H9 (cell line): ENCODE measurements at regions not wholly inside any gene's neighbourhood (a gene's known extent, or its start where the extent isn't known, plus 50 kb on each side); places are given as distances from the start of the nearest gene placed in this dataset.

ENCODE experiments used
- DNase-seq: peaks from one replicate; pipeline ENCODE4 v3.0.0-alpha.2; 2017
- H2AFZ ChIP-seq: one replicate; pipeline ENCODE4 v1.6.1; 2013; ENCODE audit warnings: mild to moderate bottlenecking, low read length, control low read depth, moderate library complexity
- H2AK5ac ChIP-seq: 2 replicates; pipeline ENCODE4 v1.6.1; 2013; ENCODE audit warnings: low read length, control low read depth, mixed read lengths; ENCODE audit not compliant: insufficient read length
- H2BK120ac ChIP-seq: one replicate; pipeline ENCODE4 v1.6.1; 2013; ENCODE audit warnings: low read depth, mild to moderate bottlenecking, low read length, control low read depth, inconsistent platforms; ENCODE audit not compliant: poor library complexity, severe bottlenecking
- H2BK12ac ChIP-seq: 2 replicates; pipeline ENCODE4 v1.6.1; 2013; ENCODE audit warnings: low read length, control low read depth, mixed read lengths, low read depth; ENCODE audit not compliant: insufficient read length
- H2BK15ac ChIP-seq: 2 replicates; pipeline ENCODE4 v1.6.1; 2013; ENCODE audit warnings: low read depth, low read length, control low read depth
- H2BK20ac ChIP-seq: one replicate; pipeline ENCODE4 v1.6.1; 2013; ENCODE audit warnings: low read depth, mild to moderate bottlenecking, low read length, control low read depth, inconsistent platforms; ENCODE audit not compliant: poor library complexity, severe bottlenecking
- H2BK5ac ChIP-seq: 2 replicates; pipeline ENCODE4 v1.6.1; 2013; ENCODE audit warnings: low read length, control low read depth, mixed read lengths; ENCODE audit not compliant: insufficient read length
- H3K14ac ChIP-seq: 2 replicates; pipeline ENCODE4 v1.6.1; 2013; ENCODE audit warnings: low read length, control low read depth; ENCODE audit not compliant: insufficient read depth
- H3K18ac ChIP-seq: 2 replicates; pipeline ENCODE4 v1.6.1; 2013; ENCODE audit warnings: low read depth, mild to moderate bottlenecking, mixed read lengths, low read length, control low read depth; ENCODE audit not compliant: insufficient read length
- H3K23ac ChIP-seq: 2 replicates; pipeline ENCODE4 v1.6.1; 2013; ENCODE audit warnings: low read length, control low read depth, mixed read lengths, low read depth; ENCODE audit not compliant: insufficient read length
- H3K23me2 ChIP-seq: 2 replicates; pipeline ENCODE4 v1.6.1; 2013; ENCODE audit warnings: low read depth, mild to moderate bottlenecking, mixed read lengths, low read length, control low read depth; ENCODE audit not compliant: insufficient read length, poor library complexity, severe bottlenecking
- H3K27ac ChIP-seq: 2 replicates; pipeline ENCODE4 v1.5.1; 2013; ENCODE audit warnings: low read length, control low read depth, mixed read lengths, low read depth; ENCODE audit not compliant: insufficient read length
- H3K27me3 ChIP-seq: 2 replicates; pipeline ENCODE4 v1.6.1; 2013; ENCODE audit warnings: low read length, control low read depth, inconsistent platforms; ENCODE audit not compliant: insufficient read depth
- H3K4ac ChIP-seq: 2 replicates; pipeline ENCODE4 v1.6.1; 2013; ENCODE audit warnings: low read depth, mild to moderate bottlenecking, control low read depth, inconsistent platforms, low read length, moderate library complexity
- H3K4me1 ChIP-seq: 2 replicates; pipeline ENCODE4 v1.6.1; 2013; ENCODE audit warnings: low read length, control low read depth, inconsistent platforms; ENCODE audit not compliant: insufficient read depth
- H3K4me2 ChIP-seq: 2 replicates; pipeline ENCODE4 v1.6.1; 2013; ENCODE audit warnings: low read length, control low read depth, mixed read lengths; ENCODE audit not compliant: insufficient read length, insufficient read depth
- H3K56ac ChIP-seq: 2 replicates; pipeline ENCODE4 v1.6.1; 2013; ENCODE audit warnings: low read depth, mild to moderate bottlenecking, mixed read lengths, low read length, control low read depth; ENCODE audit not compliant: insufficient read length
- H3K79me1 ChIP-seq: 2 replicates; pipeline ENCODE4 v1.6.1; 2013; ENCODE audit warnings: low read depth, mild to moderate bottlenecking, moderate library complexity, low read length, control low read depth, inconsistent platforms; ENCODE audit not compliant: insufficient read depth, poor library complexity, severe bottlenecking
- H3K79me2 ChIP-seq: 2 replicates; pipeline ENCODE4 v1.6.1; 2013; ENCODE audit warnings: low read length, control low read depth, inconsistent platforms; ENCODE audit not compliant: insufficient read depth
- H3K9ac ChIP-seq: 2 replicates; pipeline ENCODE4 v1.6.1; 2013; ENCODE audit warnings: low read length, control low read depth, mixed read lengths; ENCODE audit not compliant: insufficient read length; ENCODE audit errors: extremely low read depth
- H3K9me3 ChIP-seq: one replicate; pipeline ENCODE4 v1.6.1; 2013; ENCODE audit warnings: low read depth, low read length, inconsistent platforms; ENCODE audit not compliant: control insufficient read depth
- H3T11ph ChIP-seq: one replicate; pipeline ENCODE4 v1.6.1; 2013; ENCODE audit warnings: mild to moderate bottlenecking, low read length, control low read depth, inconsistent platforms
- H4K20me1 ChIP-seq: one replicate; pipeline ENCODE4 v1.6.1; 2013; ENCODE audit not compliant: control insufficient read depth, insufficient read length, insufficient read depth
- H4K5ac ChIP-seq: 2 replicates; pipeline ENCODE4 v1.6.1; 2013; ENCODE audit warnings: low read depth, mild to moderate bottlenecking, mixed read lengths, low read length, control low read depth; ENCODE audit not compliant: insufficient read length
- H4K8ac ChIP-seq: replicated peaks from 2 replicates; pipeline ENCODE4 v1.6.1; 2013; ENCODE audit warnings: low read length, control low read depth, mixed read lengths, low read depth; ENCODE audit not compliant: insufficient read length
- H4K91ac ChIP-seq: 2 replicates; pipeline ENCODE4 v1.6.1; 2013; ENCODE audit warnings: low read depth, mild to moderate bottlenecking, moderate library complexity, mixed read lengths, low read length, control low read depth; ENCODE audit not compliant: insufficient read length
- H3K27ac Mint-ChIP-seq, 3 experiments: 2 replicates in 2 of 3; 3 replicates in 1 of 3; pipeline ENCODE4 v1.8.0; 2020 to 2021; ENCODE audit warnings: mixed read lengths in 3 of 3, mild to moderate bottlenecking in 1 of 3, moderate library complexity in 1 of 3
- H3K27me3 Mint-ChIP-seq: 2 replicates; pipeline ENCODE4 v1.8.0; 2021; ENCODE audit warnings: low read depth, mild to moderate bottlenecking, moderate library complexity, mixed read lengths
- H3K36me3 Mint-ChIP-seq, 3 experiments: 2 replicates in 2 of 3; 3 replicates in 1 of 3; pipeline ENCODE4 v1.8.0; 2020 to 2021; ENCODE audit warnings: low read depth in 3 of 3, mixed read lengths in 3 of 3; ENCODE audit not compliant: insufficient read depth in 1 of 3
- H3K4me1 Mint-ChIP-seq, 2 experiments: 2 replicates each; pipeline ENCODE4 v1.8.0; 2020; ENCODE audit warnings: mixed read lengths in 2 of 2
- H3K4me3 Mint-ChIP-seq, 2 experiments: 2 replicates in 1 of 2; 3 replicates in 1 of 2; pipeline ENCODE4 v1.8.0; 2020 to 2021; ENCODE audit warnings: mild to moderate bottlenecking in 2 of 2, mixed read lengths in 2 of 2, moderate library complexity in 1 of 2
- H3K9me3 Mint-ChIP-seq, 2 experiments: 2 replicates in 1 of 2; 3 replicates in 1 of 2; pipeline ENCODE4 v1.8.0; 2020; ENCODE audit warnings: mild to moderate bottlenecking in 2 of 2, mixed read lengths in 2 of 2, moderate library complexity in 1 of 2
- WGBS: extraction: QIAGEN DNeasy Blood & Tissue Kit; methylation state at CpG from one replicate; pipeline ENCODE4 v1.1.7; 2013; ENCODE audit warnings: missing lambda C conversion rate, low lambda C conversion rate, mixed read lengths; ENCODE audit not compliant: insufficient read length; ENCODE audit errors: extremely low coverage; 5-methylcytosine and 5-hydroxymethylcytosine counted together
- TF ChIP-seq, protein P1 (sequence below): fragments of 200-600 bp; sonication (generic); conservative IDR thresholded peaks from 3 replicates; pipeline ENCODE4 v1.8.0; 2021; ENCODE audit warnings: antibody characterized with exemption, mild to moderate bottlenecking

DNA sequence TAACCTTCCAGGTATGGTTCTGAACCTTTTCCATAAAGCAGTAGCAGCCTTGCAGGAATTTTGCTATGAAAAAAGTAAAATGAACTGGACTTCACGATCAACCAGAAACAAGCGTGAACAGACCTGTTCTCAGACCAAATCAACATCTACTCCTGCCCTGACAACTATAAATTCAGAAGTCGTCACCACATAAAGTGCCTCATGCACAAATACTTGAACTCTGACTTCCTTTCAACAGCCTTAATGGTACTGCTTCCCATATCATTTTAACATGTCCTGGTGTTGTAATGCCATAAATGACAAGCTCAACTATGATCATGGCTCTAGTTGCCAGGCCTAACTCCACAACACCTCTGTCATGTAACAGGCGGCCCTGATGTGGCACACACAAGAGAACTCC is 262.4 kb downstream of the MTX2 start:
- H3K4me2 ChIP-seq, result no peak overlapping the region
- Mint-ChIP-seq H3K4me3 (no peak overlapping the region), H3K36me3 (no peaks in the 10 kb centered on the region), H3K4me1 (peaks cover 9 to 10% of the 10 kb centered on the region in 2 experiments; a peak in 3 of 4 replicates), H3K9me3 (no peaks in the 10 kb centered on the region), H3K27ac (no peak overlapping the region), H3K27me3 (peaks cover 65% of the 10 kb centered on the region)
- no peak overlapping the region for H4K8ac ChIP-seq
- H2BK20ac ChIP-seq, result no peak overlapping the region
- no peak for DNase-seq
- H3K9ac ChIP-seq, result no peak overlapping the region
- H3K56ac ChIP-seq, result no peak overlapping the region
- H4K20me1 ChIP-seq, result no peaks in the 10 kb centered on the region
- H3K4ac ChIP-seq, result no peak overlapping the region
- H2AFZ ChIP-seq, result no peak overlapping the region
- TF ChIP-seq, protein P1, sequence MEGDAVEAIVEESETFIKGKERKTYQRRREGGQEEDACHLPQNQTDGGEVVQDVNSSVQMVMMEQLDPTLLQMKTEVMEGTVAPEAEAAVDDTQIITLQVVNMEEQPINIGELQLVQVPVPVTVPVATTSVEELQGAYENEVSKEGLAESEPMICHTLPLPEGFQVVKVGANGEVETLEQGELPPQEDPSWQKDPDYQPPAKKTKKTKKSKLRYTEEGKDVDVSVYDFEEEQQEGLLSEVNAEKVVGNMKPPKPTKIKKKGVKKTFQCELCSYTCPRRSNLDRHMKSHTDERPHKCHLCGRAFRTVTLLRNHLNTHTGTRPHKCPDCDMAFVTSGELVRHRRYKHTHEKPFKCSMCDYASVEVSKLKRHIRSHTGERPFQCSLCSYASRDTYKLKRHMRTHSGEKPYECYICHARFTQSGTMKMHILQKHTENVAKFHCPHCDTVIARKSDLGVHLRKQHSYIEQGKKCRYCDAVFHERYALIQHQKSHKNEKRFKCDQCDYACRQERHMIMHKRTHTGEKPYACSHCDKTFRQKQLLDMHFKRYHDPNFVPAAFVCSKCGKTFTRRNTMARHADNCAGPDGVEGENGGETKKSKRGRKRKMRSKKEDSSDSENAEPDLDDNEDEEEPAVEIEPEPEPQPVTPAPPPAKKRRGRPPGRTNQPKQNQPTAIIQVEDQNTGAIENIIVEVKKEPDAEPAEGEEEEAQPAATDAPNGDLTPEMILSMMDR, result no peak
- H3K4me1 ChIP-seq, result no peaks in the 10 kb centered on the region; the same call in 1 of the 2 replicates
- H4K91ac ChIP-seq, result no peak overlapping the region
- H3K9me3 ChIP-seq, result no peaks in the 10 kb centered on the region
- no peak overlapping the region for H3K23ac ChIP-seq
- H2BK5ac ChIP-seq, result no peak overlapping the region
- H3K27ac ChIP-seq, result no peak overlapping the region
- H3K23me2 ChIP-seq, result no peaks in the 10 kb centered on the region
- WGBS, result no CpG with 5 or more reads among the region's 4 CpGs
- no peak overlapping the region for H2BK120ac ChIP-seq
- no peaks in the 10 kb centered on the region for H3K79me2 ChIP-seq
- no peak overlapping the region for H2BK15ac ChIP-seq
- H3K79me1 ChIP-seq, result no peaks in the 10 kb centered on the region
- H3K27me3 ChIP-seq, result no peaks in the 10 kb centered on the region
- no peak overlapping the region for H4K5ac ChIP-seq
- H3T11ph ChIP-seq, result no peak overlapping the region
- no peak overlapping the region for H3K14ac ChIP-seq
- no peak overlapping the region for H2BK12ac ChIP-seq
- no peak overlapping the region for H3K18ac ChIP-seq
- H2AK5ac ChIP-seq, result no peak overlapping the region
